Activated CD8-positive, alpha-beta memory T cell treated with anti-CD3 and anti-CD28 coated beads, Interleukin-2, amount 50 U/mL, for 24 hours (primary cell): ENCODE measurements at regions not wholly inside any gene's neighbourhood (a gene's known extent, or its start where the extent isn't known, plus 50 kb on each side); places are given as distances from the start of the nearest gene placed in this dataset.
"Not testable (repeated sequence)": the region's sequence is repeated elsewhere in the genome, so short reads cannot be mapped to it uniquely, and the experiment has no call there.

ENCODE experiments used
- DNase-seq: peaks from one replicate; pipeline ENCODE4 v3.0.0-alpha.2; 2020; ENCODE audit errors: extremely low read depth

GRCh38 chr5:136467632-136468031, 102.3 kb upstream of the TRPC7 start:
- no peak for DNase-seq

DNA sequence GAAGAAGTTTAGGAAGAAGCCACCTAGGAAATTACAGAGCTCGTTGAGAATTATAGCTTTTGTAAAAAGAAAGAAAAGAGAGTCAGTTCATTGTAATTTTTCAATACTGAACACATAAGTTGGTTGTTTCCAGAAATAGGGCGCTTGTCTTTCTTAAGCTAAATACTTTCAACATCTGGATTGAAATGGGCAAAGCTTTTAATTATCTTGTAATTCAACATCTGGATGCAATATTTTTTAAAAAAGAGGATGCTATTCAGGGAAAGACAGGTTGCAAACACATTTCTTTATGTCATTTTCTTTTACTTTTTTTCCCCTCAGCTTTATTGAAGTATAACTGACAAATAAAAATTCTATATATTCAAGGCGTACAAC, 100.7 kb upstream of the TRPC7 start:
- DNase-seq, result no peak

DNA sequence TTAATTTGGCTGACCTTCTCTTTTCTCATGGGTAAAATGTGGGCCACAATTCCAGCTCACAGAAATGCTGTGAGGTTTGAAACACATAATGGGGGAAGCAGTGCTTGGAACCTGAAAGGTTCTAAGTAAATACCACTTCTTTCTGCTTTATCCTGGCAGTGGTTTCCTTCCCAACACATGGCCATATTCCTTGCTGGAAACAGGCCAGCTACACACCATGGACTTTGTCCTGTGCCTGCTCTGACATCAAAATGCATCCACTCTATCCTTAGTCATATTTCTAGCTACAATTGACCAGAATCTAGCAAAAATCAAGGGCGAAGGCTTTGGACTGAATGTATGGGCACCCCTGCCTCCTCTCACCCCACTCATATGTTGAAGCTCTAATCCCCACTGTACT, 93.1 kb upstream of the TRPC7 start:
- DNase-seq, result no peak

DNA sequence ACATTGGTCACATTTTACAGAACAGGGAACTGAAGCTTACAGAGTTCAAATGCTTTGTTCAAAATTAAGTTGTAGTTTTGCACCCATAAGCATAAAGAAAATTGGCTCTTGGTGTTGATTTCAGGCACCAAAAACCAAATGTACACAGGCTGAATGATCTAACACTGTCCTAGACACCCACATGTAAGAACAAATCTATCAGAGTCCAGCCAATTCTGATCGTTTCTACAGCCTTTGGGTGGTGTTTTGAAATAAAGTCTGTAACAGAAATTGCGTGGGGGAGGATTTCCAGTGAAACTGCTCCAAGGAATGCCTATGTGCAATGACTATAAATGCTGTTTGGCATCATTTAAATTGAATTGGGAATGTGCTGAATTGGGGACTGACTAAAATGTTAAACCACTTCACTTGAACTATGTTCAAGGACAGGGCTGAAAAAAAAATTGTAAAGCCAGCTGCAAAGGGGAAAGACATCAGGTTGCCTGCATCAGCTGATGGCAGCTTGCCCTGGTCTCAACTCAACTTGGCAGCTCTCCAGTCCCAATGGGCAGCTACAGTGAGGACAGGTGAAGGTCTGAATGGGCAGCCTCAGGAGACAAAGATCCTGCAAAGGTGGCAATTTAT, 92.2 kb upstream of the TRPC7 start:
- no peak for DNase-seq

DNA sequence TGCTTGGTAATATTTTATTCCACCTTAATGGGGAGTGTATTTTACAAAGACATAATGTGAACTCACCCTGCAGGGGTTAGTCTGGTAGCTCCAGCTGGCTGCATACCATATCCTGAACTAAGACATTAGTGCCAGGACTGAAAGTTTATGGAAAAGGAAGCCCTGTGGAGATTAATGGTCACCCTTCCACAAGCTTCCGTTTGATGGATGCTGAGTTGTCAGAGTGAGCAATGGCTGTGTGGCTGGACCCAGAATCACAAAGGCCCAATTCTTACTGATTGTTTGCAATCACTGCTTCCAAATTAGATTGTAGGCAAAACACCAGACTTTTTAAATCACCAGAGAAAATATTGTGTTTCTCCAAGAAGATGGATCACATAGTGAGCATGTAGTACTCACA, 90.1 kb upstream of the TRPC7 start:
- no peak for DNase-seq

DNA sequence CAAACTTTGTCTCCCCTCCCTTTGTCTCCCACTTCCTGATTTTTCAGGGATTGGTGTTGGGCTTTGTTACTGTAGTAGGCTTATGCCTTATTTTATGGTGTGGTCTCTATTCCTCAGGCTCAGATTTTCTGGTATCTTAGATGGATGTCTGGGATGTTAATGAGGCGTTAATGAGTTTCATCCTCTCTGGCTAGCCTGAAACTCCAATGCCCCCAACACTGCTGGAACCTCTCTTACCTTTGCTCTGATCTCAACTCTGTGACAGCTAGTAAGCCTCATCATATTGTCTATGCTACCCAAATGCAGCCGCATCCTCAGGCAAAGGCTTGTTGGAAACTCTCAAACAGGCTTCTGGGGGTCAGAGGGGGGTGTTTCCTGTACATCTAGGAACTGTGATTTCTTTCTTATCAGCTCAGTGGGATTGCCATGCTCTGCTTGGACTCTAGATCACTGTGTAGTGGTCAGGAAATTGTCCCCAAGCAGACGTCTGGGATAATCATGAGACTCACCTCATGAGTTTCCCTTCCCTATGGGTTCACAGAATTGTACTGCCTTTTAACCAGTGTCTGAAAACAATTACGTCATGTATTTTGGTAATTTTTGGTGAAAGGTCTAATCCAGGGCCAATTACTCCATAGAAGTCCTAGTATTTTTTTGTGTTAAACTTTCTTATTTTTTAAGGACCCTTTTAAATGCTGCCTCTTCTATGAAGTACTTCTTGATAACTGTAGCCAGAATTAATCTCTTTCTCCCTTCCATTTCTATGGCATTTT, 88.8 kb upstream of the TRPC7 start:
- no peak for DNase-seq

DNA sequence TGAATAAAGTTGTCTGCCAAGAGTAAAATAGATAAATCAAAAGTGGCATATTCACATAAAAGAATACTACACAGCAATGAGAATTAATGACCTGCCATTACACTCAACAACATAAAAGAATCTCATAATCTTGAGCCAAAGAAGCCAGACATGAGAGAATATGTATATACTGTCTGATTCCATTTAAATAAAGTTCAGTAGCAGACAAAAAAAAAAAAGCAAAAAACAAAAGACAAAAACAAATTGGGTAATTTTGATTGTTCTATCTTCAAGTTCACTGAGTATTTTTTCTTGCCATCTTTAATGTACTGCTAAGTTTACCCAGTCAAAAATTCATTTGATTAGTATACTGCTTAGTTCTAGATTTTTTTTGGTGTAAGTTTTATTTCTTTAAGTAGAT, 87.9 kb upstream of the TRPC7 start:
- DNase-seq, result no peak

GRCh38 chr5:136447576-136447975, 82.2 kb upstream of the TRPC7 start:
- not testable (repeated sequence) for DNase-seq

- no peak for DNase-seq
These were observed 81.2 kb upstream of the TRPC7 start for GRCh38 chr5:136446565-136446964.

DNA sequence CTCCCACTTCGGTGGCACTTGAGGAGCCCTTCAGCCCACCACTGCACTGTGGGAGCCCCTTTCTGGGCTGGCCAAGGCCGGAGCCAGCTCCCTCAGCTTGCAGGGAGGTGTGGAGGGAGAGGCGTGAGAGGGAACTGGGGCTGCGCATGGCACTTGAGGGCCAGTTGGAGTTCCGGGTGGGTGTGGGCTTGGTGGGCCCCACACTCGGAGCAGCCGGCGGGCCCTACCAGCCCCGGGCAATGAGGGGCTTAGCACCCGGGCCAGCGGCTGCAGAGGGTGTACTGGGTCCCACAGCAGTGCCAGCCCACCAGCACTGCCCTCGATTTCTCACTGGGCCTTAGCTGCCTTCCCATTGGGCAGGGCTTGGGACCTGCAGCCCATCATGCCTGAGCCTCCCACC, 78.8 kb upstream of the TRPC7 start:
- DNase-seq, result not testable (repeated sequence)

- no peak for DNase-seq
These were observed 74.0 kb upstream of the TRPC7 start for GRCh38 chr5:136439367-136439766.

DNA sequence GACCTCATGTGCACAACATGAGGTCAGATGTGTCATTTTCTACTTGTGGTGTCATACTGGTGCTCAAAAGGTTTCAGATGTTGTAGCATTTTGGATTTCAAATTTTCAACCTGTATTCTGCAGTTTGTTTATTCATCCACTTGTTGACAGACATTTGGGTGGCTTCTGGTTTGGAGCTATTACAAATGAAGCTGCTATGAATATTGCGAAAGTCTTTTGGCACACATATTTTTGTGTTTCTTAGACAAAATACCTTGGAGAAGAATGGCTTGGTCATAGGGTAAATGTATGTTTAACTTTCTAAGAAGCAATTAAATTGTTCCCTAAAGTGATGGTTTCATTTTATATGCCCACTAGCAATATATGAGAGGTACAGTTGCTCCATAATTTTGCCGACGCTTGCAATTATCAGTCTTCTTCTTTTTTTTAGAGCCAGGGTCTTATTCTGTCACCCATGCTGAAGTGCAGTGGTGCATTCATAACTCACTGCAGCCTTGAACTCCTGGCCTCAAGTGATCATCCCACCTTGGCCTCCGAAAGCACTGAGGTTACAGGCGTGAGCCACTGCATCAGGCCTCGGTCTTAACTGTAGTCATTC, 70.7 kb upstream of the TRPC7 start:
- no peak for DNase-seq

DNA sequence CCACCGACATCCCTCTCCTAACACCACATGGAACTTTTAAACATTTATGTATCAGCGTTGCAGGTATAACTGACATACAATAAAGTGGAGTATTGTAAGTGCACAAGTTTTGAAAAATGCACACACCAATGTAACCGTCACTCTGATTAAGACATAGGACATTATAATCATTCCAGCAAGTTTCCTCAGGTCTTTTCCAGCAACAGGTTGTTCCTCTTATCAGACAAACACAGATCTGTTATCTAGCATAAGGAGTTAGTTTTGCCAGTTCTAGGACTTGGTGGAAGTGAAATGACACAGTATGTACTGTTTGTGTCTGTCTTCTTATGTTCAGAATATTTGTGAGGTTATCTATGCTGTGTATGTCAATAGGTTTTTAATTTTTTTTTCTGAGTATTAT, 69.5 kb upstream of the TRPC7 start:
- no peak for DNase-seq

DNA sequence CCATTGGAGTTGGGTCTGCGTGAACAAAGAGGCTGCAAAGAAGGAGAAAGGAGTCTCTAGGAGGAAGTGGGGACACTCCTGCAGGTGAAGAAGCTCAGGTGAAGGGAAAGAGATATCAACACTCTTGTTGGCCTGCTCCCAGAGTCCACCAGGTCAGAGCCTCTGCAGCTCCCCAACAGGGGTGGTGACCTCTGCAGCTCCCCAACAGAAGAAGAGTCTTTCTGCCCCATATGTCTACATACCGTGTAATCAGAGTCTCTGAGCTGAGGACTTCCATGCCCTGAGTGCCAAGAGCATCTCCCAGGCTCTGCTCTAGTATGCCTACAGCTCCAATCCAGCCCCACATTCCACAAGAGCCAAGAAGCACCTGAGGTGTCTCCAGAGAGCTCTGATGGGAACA, 67.4 kb upstream of the TRPC7 start:
- no peak for DNase-seq

- DNase-seq, result no peak
These were observed 64.7 kb upstream of the TRPC7 start for GRCh38 chr5:136430081-136430480.

DNA sequence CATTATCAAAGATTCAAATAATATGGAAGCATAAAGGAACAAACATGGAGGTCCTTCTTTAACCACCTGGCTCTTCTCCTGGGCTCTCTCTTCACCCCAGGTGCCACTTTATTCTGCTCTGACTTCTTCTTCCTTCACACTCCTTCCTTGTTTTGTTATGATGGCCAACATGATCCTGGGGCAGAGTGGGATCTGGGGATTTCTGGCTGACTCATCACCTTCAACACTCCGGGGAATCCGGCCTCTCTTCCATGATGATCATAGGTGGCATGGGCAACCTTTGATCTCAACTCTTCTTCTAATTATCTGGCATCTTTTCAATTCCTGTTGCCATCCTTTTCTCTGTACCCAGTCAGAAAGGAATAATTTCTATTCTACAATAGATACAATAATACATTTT, 62.1 kb upstream of the TRPC7 start:
- no peak for DNase-seq

GRCh38 chr5:136425921-136426320, 60.6 kb upstream of the TRPC7 start:
- DNase-seq, result no peak

- peak; percentile 1 for DNase-seq
These were observed 59.7 kb upstream of the TRPC7 start for GRCh38 chr5:136424835-136425584.

DNA sequence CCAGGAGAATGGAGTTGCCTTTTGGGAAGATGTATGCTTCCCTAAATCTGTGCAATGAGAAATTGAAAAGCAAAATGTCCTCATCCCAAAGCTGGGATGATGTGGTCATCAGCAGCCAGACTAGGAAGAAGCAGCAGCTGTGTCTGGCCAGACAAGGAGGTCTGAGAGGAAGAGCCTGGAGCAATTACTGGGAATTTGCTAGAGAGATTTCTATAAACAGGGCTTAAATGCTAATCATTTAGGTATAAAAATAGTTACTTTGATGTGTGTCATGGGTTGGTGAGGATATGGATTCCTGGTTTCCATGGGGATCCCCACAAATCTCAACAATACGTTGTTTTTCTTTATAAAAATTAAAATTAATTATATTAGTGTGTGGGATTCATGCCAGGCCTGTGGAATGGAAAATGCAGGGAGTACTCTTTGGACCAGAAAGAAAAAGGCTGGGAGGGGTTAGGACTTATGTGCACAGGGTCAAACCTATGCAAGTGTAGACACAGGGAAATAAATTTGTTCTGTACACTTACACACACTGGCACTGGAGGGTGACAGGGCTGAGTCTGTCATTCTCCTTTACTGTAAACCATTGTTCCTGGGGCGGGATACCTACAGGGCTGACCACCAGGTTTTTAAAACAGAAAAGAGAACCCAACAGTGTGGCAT, 58.7 kb upstream of the TRPC7 start:
- no peak for DNase-seq

DNA sequence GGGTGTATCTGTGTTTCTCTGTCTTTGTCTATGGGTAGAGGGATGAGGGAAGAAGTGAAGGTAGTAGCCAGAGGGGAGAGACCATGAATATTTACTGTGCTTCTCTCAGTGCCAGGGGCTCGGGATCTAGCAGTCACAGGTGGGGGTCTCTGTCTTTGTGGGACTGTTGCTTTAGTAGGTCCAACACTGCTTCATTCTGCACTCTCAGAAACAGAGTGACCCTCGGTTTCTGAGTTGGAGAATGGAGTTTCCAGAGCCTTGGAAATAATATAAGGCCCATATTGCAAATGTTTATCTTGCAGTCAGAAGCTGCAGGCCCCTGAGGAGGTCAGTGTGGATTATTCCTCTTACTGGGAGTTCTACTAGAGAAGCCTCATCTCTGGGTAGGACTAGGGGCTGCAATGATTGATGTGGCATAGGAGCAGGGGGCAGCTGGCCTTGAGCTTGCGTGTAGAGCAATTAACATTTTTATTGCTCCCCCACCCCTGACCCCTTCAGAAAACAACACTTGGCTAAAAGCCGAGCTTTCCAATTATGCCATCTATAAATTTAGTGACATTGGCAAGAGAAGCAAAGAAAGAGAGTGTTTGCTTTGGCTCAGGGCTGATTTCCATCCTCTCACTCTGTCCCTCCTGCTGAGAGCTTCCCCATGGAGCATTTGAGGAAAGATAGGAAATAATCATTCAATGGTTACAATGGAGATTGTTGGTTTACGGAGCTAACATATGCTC, 55.0 kb upstream of the TRPC7 start:
- DNase-seq, result no peak

DNA sequence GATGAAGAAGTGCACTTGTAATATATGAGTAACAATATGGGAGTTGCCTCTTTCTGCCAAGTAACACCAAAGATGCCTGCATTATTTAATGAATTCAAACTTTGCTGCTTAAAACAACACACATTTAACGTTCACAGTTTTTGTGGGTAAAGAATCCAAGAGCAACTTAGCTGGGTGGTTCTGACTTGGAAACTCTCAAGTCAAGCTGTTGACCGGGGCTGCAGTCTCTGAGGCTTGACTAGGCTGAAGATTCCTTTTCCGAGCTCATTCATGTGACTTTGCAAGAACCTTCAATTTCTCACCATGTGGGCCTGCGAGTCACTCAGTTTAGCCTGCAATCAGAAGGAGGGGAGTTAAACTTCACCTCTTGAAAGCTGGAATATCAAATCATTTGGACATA, 53.0 kb upstream of the TRPC7 start:
- no peak for DNase-seq
